ENCODE measurements at regions not wholly inside any gene's neighbourhood (a gene's known extent, or its start where the extent isn't known, plus 50 kb on each side); places are given as distances from the start of the nearest gene placed in this dataset.
"Not testable (repeated sequence)": the region's sequence is repeated elsewhere in the genome, so short reads cannot be mapped to it uniquely, and the experiment has no call there.

GRCh38 chr4:123600987-123601904, 204.7 kb downstream of the SPRY1 start:
- no peak for DNase-seq (ENCODE audit: low read depth in 2 of 2)

GRCh38 chr4:123602007-123602406, 205.4 kb downstream of the SPRY1 start:
- DNase-seq (ENCODE audit: low read depth in 2 of 2) = no peak

GRCh38 chr4:123603165-123603564, 206.6 kb downstream of the SPRY1 start:
- DNase-seq (ENCODE audit: low read depth in 2 of 2) = no peak

GRCh38 chr4:123605797-123606196, 209.2 kb downstream of the SPRY1 start:
- DNase-seq (ENCODE audit: low read depth in 2 of 2) = not testable (repeated sequence)

DNA sequence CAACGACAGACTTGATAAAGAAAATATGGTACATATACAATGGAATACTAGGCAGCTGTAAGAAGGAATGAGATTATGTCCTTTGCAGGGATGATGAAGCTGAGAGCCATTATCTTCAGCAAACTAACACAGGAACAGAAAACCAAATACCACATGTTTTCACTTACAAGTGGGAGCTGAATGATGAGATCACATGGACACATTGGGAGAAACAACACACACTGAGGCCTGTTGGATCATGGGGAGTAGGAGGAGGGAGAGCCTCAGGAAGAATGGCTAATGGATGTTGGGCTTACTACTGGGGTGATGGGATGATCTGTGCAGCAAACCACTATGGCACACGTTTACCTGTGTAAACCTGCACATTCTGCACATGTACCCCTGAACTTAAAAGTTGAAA, 209.7 kb downstream of the SPRY1 start:
- DNase-seq (ENCODE audit: low read depth in 2 of 2) = no peak

- DNase-seq (ENCODE audit: low read depth in 2 of 2) = no peak
These were observed 210.4 kb downstream of the SPRY1 start for GRCh38 chr4:123606946-123607542.

DNA sequence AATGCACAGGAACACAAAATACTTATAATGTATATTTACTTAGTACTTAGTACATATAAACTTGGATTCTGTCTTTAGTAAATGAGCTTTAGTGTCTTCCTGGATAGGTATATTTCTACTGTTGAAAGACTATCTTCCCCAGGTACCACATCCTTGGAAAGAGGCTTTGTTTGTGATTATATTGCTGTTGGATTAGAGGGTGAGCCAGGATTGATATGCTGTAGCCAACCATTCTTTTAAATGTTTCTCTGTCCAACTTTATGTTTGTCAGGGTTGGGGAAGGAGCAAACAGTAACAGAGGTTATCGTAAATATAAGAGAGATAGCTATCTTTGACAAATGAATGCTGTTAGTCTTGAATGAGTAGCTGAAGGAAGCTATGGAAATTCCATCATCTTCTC, 213.2 kb downstream of the SPRY1 start:
- DNase-seq (ENCODE audit: low read depth in 2 of 2) = no peak

DNA sequence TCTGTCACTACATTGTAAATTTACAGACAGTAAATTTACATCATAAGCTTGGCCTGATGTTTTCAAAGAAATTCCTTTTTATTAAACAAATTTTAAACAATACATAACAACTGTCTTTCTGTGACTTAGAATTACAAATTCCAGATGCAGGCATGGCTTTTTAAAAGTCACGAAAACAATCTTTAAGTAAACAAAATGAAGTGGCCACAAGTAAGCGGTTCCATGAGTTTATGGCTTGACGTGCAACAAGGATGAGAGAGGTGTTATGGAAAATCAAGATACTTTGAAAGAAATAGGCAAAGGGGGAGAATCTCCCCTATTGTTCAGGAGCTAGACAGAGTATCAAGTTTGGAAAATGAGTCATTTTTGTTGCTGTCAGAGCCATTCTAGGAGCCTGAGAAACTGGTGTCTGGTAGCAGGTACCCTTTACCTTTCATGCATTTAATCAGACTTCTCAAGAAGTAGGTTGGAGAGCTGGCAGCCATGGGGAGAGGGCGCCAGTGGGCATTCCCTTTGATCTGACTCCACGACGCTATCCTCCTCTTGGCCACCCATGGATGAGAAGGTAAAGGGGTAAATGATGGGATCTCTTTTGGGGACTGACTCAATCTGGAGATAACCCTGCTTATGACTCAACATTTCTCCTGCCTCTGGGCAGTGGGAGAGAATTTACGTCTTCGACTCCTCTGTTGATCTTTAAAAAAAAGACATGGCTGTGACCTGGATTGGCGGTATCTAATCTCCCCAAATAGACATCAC, 217.2 kb downstream of the SPRY1 start:
- DNase-seq (ENCODE audit: low read depth in 2 of 2) = no peak

- no peak for DNase-seq (ENCODE audit: low read depth in 2 of 2)
These were observed 219.3 kb downstream of the SPRY1 start for GRCh38 chr4:123615901-123616300.

- DNase-seq (ENCODE audit: low read depth in 2 of 2) = no peak
These were observed 220.4 kb downstream of the SPRY1 start for GRCh38 chr4:123616951-123617461.

- no peak for DNase-seq (ENCODE audit: low read depth in 2 of 2)
These were observed 221.2 kb downstream of the SPRY1 start for GRCh38 chr4:123617791-123618190.

- DNase-seq (ENCODE audit: low read depth in 2 of 2) = no peak
These were observed 222.0 kb downstream of the SPRY1 start for GRCh38 chr4:123618606-123619005.

DNA sequence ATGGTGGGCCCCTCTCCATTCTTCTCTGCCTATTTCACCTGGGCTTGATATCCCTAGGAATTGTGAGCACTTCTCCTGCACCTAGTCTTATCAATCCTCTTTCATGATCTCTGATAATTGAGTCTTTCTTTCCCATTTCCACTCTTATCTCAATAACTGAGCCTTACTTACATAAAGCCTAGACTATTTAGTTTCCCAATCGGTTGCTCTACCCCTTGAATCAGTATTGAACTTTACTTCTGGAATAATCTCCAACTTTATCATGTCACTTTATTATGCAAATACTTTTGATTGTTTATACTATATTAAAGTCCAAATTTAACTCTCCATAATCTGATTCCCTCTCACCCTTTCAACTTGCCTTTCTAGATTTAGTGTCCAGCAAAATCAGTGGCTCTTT, 222.7 kb downstream of the SPRY1 start:
- DNase-seq (ENCODE audit: low read depth in 2 of 2) = no peak

DNA sequence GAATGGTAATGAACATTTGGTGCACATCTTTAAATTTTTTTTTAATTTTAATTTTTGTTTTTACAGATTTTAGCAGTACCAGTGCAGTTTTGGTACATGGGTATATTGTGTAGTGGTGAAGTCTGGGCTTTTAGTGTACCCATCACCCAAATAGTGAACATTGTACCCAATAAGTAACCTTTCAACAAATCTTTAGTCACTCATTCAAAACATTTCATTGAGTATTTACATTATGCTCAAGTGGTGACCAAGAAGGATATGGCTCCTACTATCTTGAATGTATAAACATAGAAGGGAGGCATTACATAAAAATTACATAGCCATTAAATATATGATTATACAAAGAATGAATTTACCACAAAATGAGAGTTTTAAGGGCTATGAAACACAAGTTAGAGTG, 223.3 kb downstream of the SPRY1 start:
- no peak for DNase-seq (ENCODE audit: low read depth in 2 of 2)

- DNase-seq (ENCODE audit: low read depth in 2 of 2) = no peak
These were observed 224.6 kb downstream of the SPRY1 start for GRCh38 chr4:123621072-123621705.

DNA sequence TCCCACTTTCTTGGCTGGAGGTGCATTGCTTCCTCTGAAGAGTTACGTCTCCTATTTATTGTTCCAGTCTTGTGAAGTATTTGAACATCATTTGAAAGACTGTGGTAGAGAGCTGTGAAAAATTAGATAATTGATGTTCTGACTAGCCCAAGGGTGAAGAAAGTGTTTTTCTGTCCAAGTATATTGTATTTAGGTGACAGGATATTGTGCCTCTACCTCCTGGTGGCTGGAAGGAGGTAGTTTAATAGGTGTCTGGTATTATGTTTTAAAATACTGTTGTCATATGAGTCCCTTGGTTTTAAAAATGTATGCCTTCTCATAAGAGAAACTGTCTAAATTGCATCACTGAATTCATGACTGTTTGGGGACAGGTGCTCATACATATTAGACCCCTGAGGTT, 226.0 kb downstream of the SPRY1 start:
- DNase-seq (ENCODE audit: low read depth in 2 of 2) = no peak

DNA sequence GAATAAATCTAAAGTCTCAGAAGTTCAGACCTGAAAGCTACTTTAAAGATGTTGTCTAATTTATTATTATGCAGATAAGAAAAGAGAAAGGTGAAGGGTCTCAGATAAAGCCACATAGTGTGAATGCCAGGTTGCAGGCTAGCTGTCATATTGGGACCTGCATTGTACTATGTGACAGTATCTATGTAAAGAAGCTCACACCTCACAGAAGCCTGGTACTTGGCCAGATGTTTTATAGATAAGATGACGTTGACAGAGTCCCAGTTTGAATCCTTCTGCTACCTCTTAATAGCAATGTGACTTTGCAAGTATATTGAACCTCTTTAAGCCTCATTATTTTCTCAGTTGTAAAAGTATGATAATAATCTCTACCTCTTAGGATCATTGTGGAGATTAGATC, 227.0 kb downstream of the SPRY1 start:
- no peak for DNase-seq (ENCODE audit: low read depth in 2 of 2)

GRCh38 chr4:123624959-123625358, 228.4 kb downstream of the SPRY1 start:
- no peak for DNase-seq (ENCODE audit: low read depth in 2 of 2)

DNA sequence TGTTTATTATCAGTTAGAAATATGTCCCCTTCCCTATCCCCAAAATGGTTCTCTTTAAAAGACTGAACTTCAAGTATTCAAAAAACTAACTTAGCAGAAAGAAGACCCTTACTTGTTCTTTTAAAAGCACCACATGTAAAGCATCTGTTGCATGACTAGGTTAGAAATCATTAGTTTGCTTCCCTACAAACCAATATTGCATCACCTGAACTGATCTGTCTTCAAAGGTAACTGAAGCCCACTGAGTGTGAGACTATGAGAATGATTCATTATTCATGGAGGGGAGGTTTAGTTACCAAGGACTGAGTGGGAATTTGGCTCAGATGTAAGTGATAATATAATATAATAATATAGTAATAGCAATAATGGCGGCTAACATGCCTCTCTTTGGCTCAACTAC, 231.7 kb downstream of the SPRY1 start:
- DNase-seq (ENCODE audit: low read depth in 2 of 2) = no peak

- no peak for DNase-seq (ENCODE audit: low read depth in 2 of 2)
These were observed 235.4 kb downstream of the SPRY1 start for GRCh38 chr4:123631786-123632692.

- no peak for DNase-seq (ENCODE audit: low read depth in 2 of 2)
These were observed 236.1 kb downstream of the SPRY1 start for GRCh38 chr4:123632693-123633030.

All from stimulated activated CD4-positive, alpha-beta T cell treated with anti-CD3 and anti-CD28 coated beads, Interleukin-1b, Interleukin-23, amount 100 ng/mL, for 1 hour (primary cell).